Heart left ventricle (tissue), 13 donors: ENCODE measurements at regions not wholly inside any gene's neighbourhood (a gene's known extent, or its start where the extent isn't known, plus 50 kb on each side); places are given as distances from the start of the nearest gene placed in this dataset.

Experiments
- POLR2A ChIP-seq, 2 donors: fragments of 450-650 bp; IDR thresholded peaks; one replicate each; pipeline ENCODE4 v1.6.1; 2017; ENCODE audit warnings: antibody characterized with exemption in 2 of 2, mild to moderate bottlenecking in 2 of 2, moderate library complexity in 2 of 2
- TF ChIP-seq, protein P1 (sequence below), 12 donors: fragments of 200-600 bp; sonication (generic) in 4 of 12; IDR thresholded peaks; one replicate each; pipeline versions ENCODE4 v1.5.0 to v1.8.0; 2018 to 2022; ENCODE audit warnings: antibody characterized with exemption in 12 of 12, mild to moderate bottlenecking in 5 of 12
- donor health status: ischemic (EF 13 %, LVEDD 7.1; RV severe dilation, severe dysfunction).
- donor health status: DM: no; HTN: yes; CAD: no.
- donor health status: DM: no; HTN: no; CAD: no.
- donor health status: ischemic (EF 25% LVEDD 6.9; RV normal size, moderate dysfunction).
- donor health status: ischemic (EF 25% LVEDD 5.7; RV mildly dilated, moderate dysfunction).
- donor health status: ischemic (EF 35%, LVEDD 5.7; RV mildly dilated, moderate dysfunction).
- donor health status: nonischemic (EF 11% LVEDD 7.7; RV severe dilation, severe dysfunction).
- donor health status: DM: yes; HTN: yes; CAD: no.
- donor health status: PGD.
- donor health status: ischemic (EF 29% LVEDD 5.4; RV normal size, mild dysfunction).
- donor health status: nonischemic (EF 23%, LVEDD 6.1; RV moderate dilation, normal function).

DNA sequence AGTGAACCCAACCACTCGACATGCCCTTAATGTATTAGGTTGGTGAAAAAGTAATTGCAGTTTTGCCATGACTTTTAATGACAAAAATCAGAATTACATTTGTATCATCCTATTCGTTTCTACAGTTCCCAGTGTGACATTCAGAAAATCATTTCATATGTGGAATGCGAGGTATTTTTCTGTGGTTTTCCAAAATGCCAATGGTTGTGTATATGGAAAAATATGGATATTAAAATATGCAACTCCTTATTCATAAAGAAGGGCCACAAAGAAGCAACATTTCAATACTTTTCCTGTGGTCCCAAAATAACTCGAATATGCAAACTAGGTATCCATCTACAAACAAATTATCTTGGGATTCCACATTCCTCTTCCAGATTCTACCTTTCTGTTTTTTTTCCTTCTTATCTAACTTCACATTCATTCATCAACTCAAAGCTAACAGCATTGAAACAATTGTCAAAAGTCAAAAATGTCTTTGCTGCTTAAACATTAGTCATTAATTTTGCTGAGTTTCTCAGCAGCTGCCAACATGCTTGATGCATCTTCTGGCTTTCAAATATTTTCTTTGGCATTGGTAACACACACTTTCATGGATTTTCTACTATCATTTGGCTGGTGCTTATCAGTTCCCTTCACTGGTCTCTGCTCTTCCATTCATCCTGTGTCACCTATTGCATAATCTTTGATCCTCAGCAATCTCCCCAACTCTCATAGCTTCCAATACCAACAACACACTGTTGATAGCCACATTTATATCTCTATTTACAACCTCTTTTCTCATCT lies 1445.4 kb downstream of the EFNB2 start:
- TF ChIP-seq POLR2A (IDR thresholded peaks at IDR 0.05) = no peak
- TF ChIP-seq, protein P1, sequence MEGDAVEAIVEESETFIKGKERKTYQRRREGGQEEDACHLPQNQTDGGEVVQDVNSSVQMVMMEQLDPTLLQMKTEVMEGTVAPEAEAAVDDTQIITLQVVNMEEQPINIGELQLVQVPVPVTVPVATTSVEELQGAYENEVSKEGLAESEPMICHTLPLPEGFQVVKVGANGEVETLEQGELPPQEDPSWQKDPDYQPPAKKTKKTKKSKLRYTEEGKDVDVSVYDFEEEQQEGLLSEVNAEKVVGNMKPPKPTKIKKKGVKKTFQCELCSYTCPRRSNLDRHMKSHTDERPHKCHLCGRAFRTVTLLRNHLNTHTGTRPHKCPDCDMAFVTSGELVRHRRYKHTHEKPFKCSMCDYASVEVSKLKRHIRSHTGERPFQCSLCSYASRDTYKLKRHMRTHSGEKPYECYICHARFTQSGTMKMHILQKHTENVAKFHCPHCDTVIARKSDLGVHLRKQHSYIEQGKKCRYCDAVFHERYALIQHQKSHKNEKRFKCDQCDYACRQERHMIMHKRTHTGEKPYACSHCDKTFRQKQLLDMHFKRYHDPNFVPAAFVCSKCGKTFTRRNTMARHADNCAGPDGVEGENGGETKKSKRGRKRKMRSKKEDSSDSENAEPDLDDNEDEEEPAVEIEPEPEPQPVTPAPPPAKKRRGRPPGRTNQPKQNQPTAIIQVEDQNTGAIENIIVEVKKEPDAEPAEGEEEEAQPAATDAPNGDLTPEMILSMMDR (IDR thresholded peaks at IDR 0.05) = no peak
